ENCODE measurements at regions not wholly inside any gene's neighbourhood (a gene's known extent, or its start where the extent isn't known, plus 50 kb on each side); places are given as distances from the start of the nearest gene placed in this dataset.

- no peak for TF ChIP-seq CTCF (IDR thresholded peaks at IDR 0.05)
- TF ChIP-seq POLR2AphosphoS5 (IDR thresholded peaks at IDR 0.05; ENCODE audit: insufficient read depth in 1 of 2, low read depth in 1 of 2): no peak
- no peak for TF ChIP-seq POLR2A (IDR thresholded peaks at IDR 0.05)
Observed at GRCh38 chr4:136838607-136839006, 693.7 kb downstream of the PCDH18 start.

All from vagina (tissue), 2 donors.